Body of pancreas (tissue), 4 donors: ENCODE measurements at regions not wholly inside any gene's neighbourhood (a gene's known extent, or its start where the extent isn't known, plus 50 kb on each side); places are given as distances from the start of the nearest gene placed in this dataset.

Experiments
- ATAC-seq: fragments of 150-250 bp; one replicate; pipeline ENCODE4 v1.9.1; 2016
- DNase-seq, 4 donors: peaks; one replicate each; pipeline ENCODE4 v3.0.0-alpha.2; 2019
- H3K27ac ChIP-seq, 4 donors: fragments of 200-600 bp; sonication (generic); 1 replicate in 3 of 4; 2 replicates in 1 of 4; pipeline versions ENCODE4 v1.5.1 to v1.6.1; 2016 to 2019; ENCODE audit warnings: mild to moderate bottlenecking in 1 of 4, mixed read lengths in 1 of 4, moderate library complexity in 1 of 4
- H3K27me3 ChIP-seq, 2 donors: fragments of 200-600 bp; sonication (generic); one replicate each; pipeline ENCODE4 v1.6.0; 2016; ENCODE audit warnings: mild to moderate bottlenecking in 1 of 2
- H3K36me3 ChIP-seq, 2 donors: fragments of 200-600 bp; sonication (generic); replicated peaks in 1 of 2; 2 replicates each; pipeline ENCODE4 v1.5.1; 2016; ENCODE audit warnings: low read depth in 2 of 2; ENCODE audit not compliant: insufficient read depth in 1 of 2
- H3K4me1 ChIP-seq: fragments of 200-600 bp; sonication (generic); one replicate; pipeline ENCODE4 v1.6.0; 2016
- H3K4me3 ChIP-seq, 2 donors: fragments of 200-600 bp; sonication (generic); 1 replicate in 1 of 2; 2 replicates in 1 of 2; pipeline ENCODE4 v1.5.1; 2016 to 2019
- H3K9me3 ChIP-seq, 3 donors: fragments of 200-600 bp; sonication (generic); 1 replicate in 2 of 3; 2 replicates in 1 of 3; pipeline ENCODE4 v1.5.1; 2016
- CTCF ChIP-seq, 7 experiments: fragments of 450-650 bp in 4 of 7; fragments of 200-600 bp in 3 of 7; sonication (generic) in 3 of 7; IDR thresholded peaks; one replicate each; pipeline ENCODE4 v1.5.1; 2016 to 2019; ENCODE audit warnings: antibody characterized with exemption in 7 of 7
- POLR2A ChIP-seq, 3 donors: fragments of 450-650 bp; IDR thresholded peaks; one replicate each; pipeline ENCODE4 v1.6.1; 2016; ENCODE audit warnings: antibody characterized with exemption in 3 of 3, mild to moderate bottlenecking in 2 of 3
- WGBS, 2 donors: methylation state at CpG; one replicate each; pipeline ENCODE4 v1.1.5; 2017; 5-methylcytosine and 5-hydroxymethylcytosine counted together
- intact Hi-C: fragments of 100-400 bp; cut with DNase I; formaldehyde crosslinking; loops from one replicate; pipeline ENCODE4 v1.15.1; 2023

GRCh38 chr4:58357947-58358346, 1247.8 kb upstream of the IGFBP7 start:
- intact Hi-C loops, result no loop called here
- no peak overlapping the region for H3K4me3 ChIP-seq
- no peak for DNase-seq
- no peaks in the 10 kb centered on the region for H3K4me1 ChIP-seq
- peaks cover 0 to 6% (median 0%) of the 10 kb centered on the region in 3 donors for H3K9me3 ChIP-seq
- TF ChIP-seq CTCF (IDR thresholded peaks at IDR 0.05) (no peak), POLR2A (IDR thresholded peaks at IDR 0.05) (no peak)
- H3K27me3 ChIP-seq, result no peaks in the 10 kb centered on the region
- no peaks in the 10 kb centered on the region for H3K36me3 ChIP-seq
- ATAC-seq, result no peak
- no peak overlapping the region for H3K27ac ChIP-seq

- intact Hi-C loops, result no loop called here
These were observed 1214.9 kb upstream of the IGFBP7 start for GRCh38 chr4:58325070-58325469.

GRCh38 chr4:58313444-58313843, 1203.3 kb upstream of the IGFBP7 start:
- Histone ChIP-seq H3K27ac (no peak overlapping the region), H3K9me3 (no peaks in the 10 kb centered on the region), H3K27me3 (no peaks in the 10 kb centered on the region), H3K4me3 (no peak overlapping the region), H3K36me3 (no peaks in the 10 kb centered on the region), H3K4me1 (no peaks in the 10 kb centered on the region)
- intact Hi-C loops, result no loop called here
- TF ChIP-seq POLR2A (IDR thresholded peaks at IDR 0.05), result no peak
- TF ChIP-seq CTCF (IDR thresholded peaks at IDR 0.05), result no peak
- no peak for ATAC-seq
- no peak for DNase-seq
- WGBS, 2 donors, result 65 to 66% methylated on average over 4 of the region's 4 CpGs

More at GRCh38 chr4:58325070-58325469, 1214.9 kb upstream of the IGFBP7 start:
- no peak overlapping the region for H3K27ac ChIP-seq
- H3K9me3 ChIP-seq, result no peaks in the 10 kb centered on the region
- H3K4me1 ChIP-seq, result no peaks in the 10 kb centered on the region
- no peaks in the 10 kb centered on the region for H3K36me3 ChIP-seq
- no peaks in the 10 kb centered on the region for H3K27me3 ChIP-seq
- WGBS, 2 donors, result 3 to 15% methylated on average over 4 of the region's 4 CpGs
- DNase-seq (no peak), ATAC-seq (no peak)
- TF ChIP-seq POLR2A (IDR thresholded peaks at IDR 0.05), result no peak
- no peak for TF ChIP-seq CTCF (IDR thresholded peaks at IDR 0.05)
- no peak overlapping the region for H3K4me3 ChIP-seq

GRCh38 chr4:58303456-58303855, 1193.3 kb upstream of the IGFBP7 start:
- TF ChIP-seq CTCF (IDR thresholded peaks at IDR 0.05), result no peak
- no peak for TF ChIP-seq POLR2A (IDR thresholded peaks at IDR 0.05)

GRCh38 chr4:58301376-58301999, 1191.3 kb upstream of the IGFBP7 start:
- no peaks in the 10 kb centered on the region for H3K27me3 ChIP-seq
- DNase-seq, result peak in 2 of 4 donors; percentile 16 to 38
- intact Hi-C loops, result no loop called here
- peaks cover 7% of the 10 kb centered on the region for H3K4me1 ChIP-seq
- WGBS, 2 donors, result 0 to 10% methylated on average over 2 of the region's 2 CpGs
- no peaks in the 10 kb centered on the region for H3K9me3 ChIP-seq
- H3K4me3 ChIP-seq, result no peak overlapping the region
- H3K36me3 ChIP-seq, result no peaks in the 10 kb centered on the region
- H3K27ac ChIP-seq, result peak overlapping the region in 2 of 4 donors; percentile 29 to 52
- peak; percentile 97 for ATAC-seq
- no peak for TF ChIP-seq POLR2A (IDR thresholded peaks at IDR 0.05)
- TF ChIP-seq CTCF (IDR thresholded peaks at IDR 0.05), result no peak

More at GRCh38 chr4:58303456-58303855, 1193.3 kb upstream of the IGFBP7 start:
- no peak for DNase-seq
- 68 to 81% methylated on average over 1 of the region's 1 CpG for WGBS, 2 donors
- ATAC-seq, result no peak
- Histone ChIP-seq H3K9me3 (no peaks in the 10 kb centered on the region), H3K4me1 (peaks cover 7% of the 10 kb centered on the region), H3K27ac (no peak overlapping the region), H3K27me3 (no peaks in the 10 kb centered on the region), H3K4me3 (no peak overlapping the region), H3K36me3 (no peaks in the 10 kb centered on the region)
- intact Hi-C loops, result no loop called here
